Osteoblast (primary cell): ENCODE measurements at regions not wholly inside any gene's neighbourhood (a gene's known extent, or its start where the extent isn't known, plus 50 kb on each side); places are given as distances from the start of the nearest gene placed in this dataset.

ENCODE experiments used
- DNase-seq: peaks from one replicate; pipeline ENCODE4 v3.0.0; 2011; ENCODE audit warnings: low spot score, mixed read lengths; ENCODE audit not compliant: insufficient read length; ENCODE audit errors: missing footprints
- H2AFZ ChIP-seq: 2 replicates; pipeline ENCODE4 v1.6.0; 2011; ENCODE audit warnings: mild to moderate bottlenecking, low read length
- H3K27ac ChIP-seq: 2 replicates; pipeline ENCODE4 v1.5.1; 2011; ENCODE audit warnings: mild to moderate bottlenecking, low read depth, low read length, moderate library complexity
- H3K27me3 ChIP-seq: 2 replicates; pipeline ENCODE4 v1.6.0; 2012; ENCODE audit warnings: mild to moderate bottlenecking, control low read depth, inconsistent platforms, low read length, moderate library complexity; ENCODE audit not compliant: insufficient read depth
- H3K36me3 ChIP-seq: 2 replicates; pipeline ENCODE4 v1.5.1; 2011; ENCODE audit warnings: mild to moderate bottlenecking, low read length, control low read depth, moderate library complexity; ENCODE audit not compliant: insufficient read depth
- H3K4me1 ChIP-seq: 2 replicates; pipeline ENCODE4 v1.5.1; 2011; ENCODE audit warnings: mild to moderate bottlenecking, low read length, control low read depth, moderate library complexity; ENCODE audit not compliant: insufficient read depth
- H3K4me2 ChIP-seq: 2 replicates; pipeline ENCODE4 v1.6.0; 2011; ENCODE audit warnings: mild to moderate bottlenecking, low read length; ENCODE audit not compliant: insufficient read depth
- H3K4me3 ChIP-seq: fragments of 200-600 bp; sonication (generic); 3 replicates; pipeline ENCODE4 v1.5.1; 2012; ENCODE audit warnings: mild to moderate bottlenecking, low read length, inconsistent platforms; ENCODE audit not compliant: insufficient read depth
- H3K79me2 ChIP-seq: 2 replicates; pipeline ENCODE4 v1.6.0; 2012; ENCODE audit warnings: mild to moderate bottlenecking, low read length, control low read depth, inconsistent platforms; ENCODE audit not compliant: insufficient read depth
- H3K9me3 ChIP-seq: 2 replicates; pipeline ENCODE4 v1.5.1; 2011; ENCODE audit warnings: low read depth, low read length, control low read depth
- H4K20me1 ChIP-seq: 2 replicates; pipeline ENCODE4 v1.6.0; 2012; ENCODE audit warnings: mild to moderate bottlenecking, low read length, control low read depth; ENCODE audit not compliant: insufficient read depth
- TF ChIP-seq, protein P1 (sequence below): IDR thresholded peaks from 2 replicates; pipeline ENCODE4 v1.5.1; 2011; ENCODE audit warnings: mild to moderate bottlenecking, low read depth, low read length, moderate library complexity; ENCODE audit errors: extremely low read depth

DNA sequence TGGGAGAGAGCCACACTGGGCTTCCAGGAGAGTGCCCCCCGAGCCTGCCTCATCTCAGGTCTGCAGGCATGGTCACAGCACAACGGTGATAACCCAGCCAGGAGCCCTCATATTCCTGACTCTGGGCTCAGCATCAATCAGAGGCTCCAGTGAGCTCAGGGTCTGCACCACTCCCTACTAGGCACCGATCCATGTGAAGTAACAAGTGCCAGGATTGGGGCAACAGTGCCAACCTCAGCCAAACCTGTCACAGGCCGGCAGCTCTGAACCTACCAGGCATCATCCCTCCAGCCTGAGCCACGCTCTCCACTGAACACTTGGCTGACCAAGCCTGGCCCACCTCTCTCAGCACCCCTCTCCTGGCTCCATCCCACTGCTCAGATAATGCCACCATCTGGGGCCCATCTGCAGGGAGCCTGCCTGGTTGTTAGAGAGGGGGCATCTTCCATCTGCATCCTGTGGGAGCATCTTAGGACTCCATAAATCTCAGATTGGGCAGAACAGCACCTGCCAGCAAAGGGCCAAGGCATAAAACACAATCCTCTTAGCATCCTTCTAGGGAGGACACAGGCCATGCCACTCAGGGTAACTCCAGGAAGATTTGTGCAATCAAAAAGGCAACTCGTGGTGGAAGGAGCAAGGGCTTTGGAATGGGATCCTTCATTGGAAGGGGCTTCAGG lies 213.7 kb upstream of the CSF3R start:
- no peaks in the 10 kb centered on the region for H3K79me2 ChIP-seq
- no peak overlapping the region for H2AFZ ChIP-seq
- DNase-seq: no peak
- no peaks in the 10 kb centered on the region for H3K27me3 ChIP-seq
- H3K4me1 ChIP-seq: no peaks in the 10 kb centered on the region
- no peak overlapping the region for H3K27ac ChIP-seq
- H3K36me3 ChIP-seq: no peaks in the 10 kb centered on the region
- H3K9me3 ChIP-seq: no peaks in the 10 kb centered on the region
- no peak overlapping the region for H3K4me2 ChIP-seq
- H3K4me3 ChIP-seq: no peak overlapping the region
- TF ChIP-seq, protein P1, sequence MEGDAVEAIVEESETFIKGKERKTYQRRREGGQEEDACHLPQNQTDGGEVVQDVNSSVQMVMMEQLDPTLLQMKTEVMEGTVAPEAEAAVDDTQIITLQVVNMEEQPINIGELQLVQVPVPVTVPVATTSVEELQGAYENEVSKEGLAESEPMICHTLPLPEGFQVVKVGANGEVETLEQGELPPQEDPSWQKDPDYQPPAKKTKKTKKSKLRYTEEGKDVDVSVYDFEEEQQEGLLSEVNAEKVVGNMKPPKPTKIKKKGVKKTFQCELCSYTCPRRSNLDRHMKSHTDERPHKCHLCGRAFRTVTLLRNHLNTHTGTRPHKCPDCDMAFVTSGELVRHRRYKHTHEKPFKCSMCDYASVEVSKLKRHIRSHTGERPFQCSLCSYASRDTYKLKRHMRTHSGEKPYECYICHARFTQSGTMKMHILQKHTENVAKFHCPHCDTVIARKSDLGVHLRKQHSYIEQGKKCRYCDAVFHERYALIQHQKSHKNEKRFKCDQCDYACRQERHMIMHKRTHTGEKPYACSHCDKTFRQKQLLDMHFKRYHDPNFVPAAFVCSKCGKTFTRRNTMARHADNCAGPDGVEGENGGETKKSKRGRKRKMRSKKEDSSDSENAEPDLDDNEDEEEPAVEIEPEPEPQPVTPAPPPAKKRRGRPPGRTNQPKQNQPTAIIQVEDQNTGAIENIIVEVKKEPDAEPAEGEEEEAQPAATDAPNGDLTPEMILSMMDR: no peak
- no peaks in the 10 kb centered on the region for H4K20me1 ChIP-seq

DNA sequence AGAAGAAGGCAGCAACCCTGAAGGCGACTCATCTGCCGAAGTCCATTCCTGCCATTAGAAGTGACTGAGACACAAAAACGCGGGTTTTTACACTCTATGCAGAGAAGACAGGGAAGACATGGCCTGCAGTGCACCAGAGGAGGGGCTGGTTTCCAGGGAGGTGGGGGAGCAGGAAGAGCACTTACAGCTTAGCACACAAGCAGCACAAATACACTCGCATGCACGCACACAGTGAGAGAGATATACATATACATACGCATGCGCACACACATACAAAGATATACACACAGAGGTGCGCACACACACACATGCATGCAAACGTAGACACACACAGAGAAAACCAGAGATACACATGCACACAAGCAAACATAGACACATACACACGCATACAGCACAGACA lies 210.9 kb upstream of the CSF3R start:
- Histone ChIP-seq H3K4me3 (no peak overlapping the region), H2AFZ (no peak overlapping the region), H3K79me2 (no peaks in the 10 kb centered on the region), H3K4me1 (no peaks in the 10 kb centered on the region), H4K20me1 (no peaks in the 10 kb centered on the region), H3K9me3 (no peaks in the 10 kb centered on the region), H3K27ac (no peak overlapping the region), H3K4me2 (no peak overlapping the region), H3K27me3 (no peaks in the 10 kb centered on the region), H3K36me3 (no peaks in the 10 kb centered on the region)
- no peak for DNase-seq
- TF ChIP-seq, protein P1: no peak

DNA sequence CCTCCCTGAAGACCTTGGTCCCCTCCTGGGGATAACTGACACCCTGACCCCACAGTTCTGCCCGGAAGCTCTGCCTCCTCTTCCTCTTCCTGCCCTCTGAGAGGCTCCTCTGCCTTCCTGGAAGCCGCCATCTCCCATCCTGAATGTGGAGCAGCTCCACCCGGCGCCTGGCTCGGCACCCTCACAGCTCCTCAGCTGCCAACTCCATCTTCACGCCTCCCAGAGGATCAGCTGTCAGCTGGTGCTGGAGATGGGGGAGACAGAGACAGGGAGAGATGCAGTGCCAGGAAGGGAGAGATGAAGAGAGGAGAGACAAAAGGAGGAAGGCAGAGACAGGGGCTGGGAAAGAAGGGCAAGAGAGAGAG lies 210.4 kb upstream of the CSF3R start:
- Histone ChIP-seq H3K79me2 (no peaks in the 10 kb centered on the region), H3K27ac (no peak overlapping the region), H3K9me3 (no peaks in the 10 kb centered on the region), H2AFZ (no peak overlapping the region), H3K27me3 (no peaks in the 10 kb centered on the region), H4K20me1 (no peaks in the 10 kb centered on the region), H3K4me3 (no peak overlapping the region), H3K4me2 (no peak overlapping the region), H3K36me3 (no peaks in the 10 kb centered on the region), H3K4me1 (no peaks in the 10 kb centered on the region)
- no peak for DNase-seq
- TF ChIP-seq, protein P1: no peak

DNA sequence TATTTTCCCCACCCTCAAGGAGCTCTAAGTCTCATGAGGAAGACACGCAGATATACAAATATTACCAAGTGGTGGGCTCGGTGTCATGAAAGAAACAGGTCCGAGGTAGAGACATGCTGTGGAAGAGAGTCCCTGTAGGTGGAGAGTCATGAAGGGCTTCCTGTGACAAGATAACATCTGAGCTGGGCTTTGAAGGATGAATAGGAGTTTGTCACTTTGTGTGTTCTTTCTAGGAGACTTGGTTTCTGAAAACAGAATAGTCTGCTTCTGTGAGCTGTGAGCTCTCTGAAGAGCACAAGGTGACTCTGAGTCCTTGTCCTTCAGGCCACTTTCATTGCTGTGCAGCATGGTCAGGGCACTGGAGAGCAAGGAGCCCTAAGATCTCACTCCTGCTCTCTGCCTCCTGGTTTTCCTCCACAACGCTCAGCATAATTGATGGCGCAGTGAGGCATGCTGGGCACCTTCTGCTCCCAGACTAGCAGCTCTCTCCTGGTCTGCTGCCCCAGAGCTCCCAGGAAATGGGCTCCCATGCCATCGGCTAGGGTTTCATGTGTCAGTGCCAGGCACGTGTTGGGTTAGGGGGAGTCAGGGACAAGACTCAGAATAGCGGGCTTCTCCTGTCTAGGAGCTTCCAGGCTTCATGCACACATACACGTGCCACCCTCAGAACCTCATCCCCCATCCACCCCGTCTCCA lies 209.9 kb upstream of the CSF3R start:
- no peaks in the 10 kb centered on the region for H3K27me3 ChIP-seq
- H3K79me2 ChIP-seq: no peaks in the 10 kb centered on the region
- no peaks in the 10 kb centered on the region for H3K9me3 ChIP-seq
- TF ChIP-seq, protein P1: no peak
- no peaks in the 10 kb centered on the region for H3K36me3 ChIP-seq
- no peak overlapping the region for H3K27ac ChIP-seq
- H3K4me3 ChIP-seq: no peak overlapping the region
- no peak overlapping the region for H2AFZ ChIP-seq
- no peaks in the 10 kb centered on the region for H3K4me1 ChIP-seq
- DNase-seq: no peak
- no peak overlapping the region for H3K4me2 ChIP-seq
- H4K20me1 ChIP-seq: no peaks in the 10 kb centered on the region
